CD4-positive, alpha-beta T cell treated with Interferon alpha-2 for 1 hour (primary cell): ENCODE measurements at regions not wholly inside any gene's neighbourhood (a gene's known extent, or its start where the extent isn't known, plus 50 kb on each side); places are given as distances from the start of the nearest gene placed in this dataset.
"Not testable (repeated sequence)": the region's sequence is repeated elsewhere in the genome, so short reads cannot be mapped to it uniquely, and the experiment has no call there.

Experiments
- DNase-seq, 2 donors: peaks; one replicate each; pipeline ENCODE4 v3.0.0-alpha.2; 2020 to 2022

GRCh38 chr13:87736849-87737385, 65.7 kb downstream of the SLITRK5 start:
- DNase-seq = no peak

GRCh38 chr13:87754097-87754496, 82.9 kb downstream of the SLITRK5 start:
- no peak for DNase-seq

GRCh38 chr13:87769445-87769844, 98.3 kb downstream of the SLITRK5 start:
- DNase-seq = no peak

- DNase-seq = no peak
Measured at GRCh38 chr13:87777387-87777786, 106.2 kb downstream of the SLITRK5 start.

- DNase-seq = no peak
Measured at GRCh38 chr13:87778128-87778527, 107.0 kb downstream of the SLITRK5 start.

- no peak for DNase-seq
Measured at GRCh38 chr13:87779426-87779825, 108.3 kb downstream of the SLITRK5 start.

GRCh38 chr13:87783366-87783765, 112.2 kb downstream of the SLITRK5 start:
- no peak for DNase-seq

GRCh38 chr13:87788363-87788762, 117.2 kb downstream of the SLITRK5 start:
- DNase-seq = no peak

- no peak for DNase-seq
Measured at GRCh38 chr13:87792878-87793277, 121.7 kb downstream of the SLITRK5 start.

- DNase-seq = no peak
Measured at GRCh38 chr13:87798536-87798935, 127.4 kb downstream of the SLITRK5 start.

- DNase-seq = no peak
Measured at GRCh38 chr13:87810391-87810801, 139.2 kb downstream of the SLITRK5 start.

GRCh38 chr13:87810920-87811344, 139.8 kb downstream of the SLITRK5 start:
- DNase-seq = no peak

GRCh38 chr13:87814403-87814802, 143.2 kb downstream of the SLITRK5 start:
- DNase-seq = no peak

GRCh38 chr13:87820241-87820640, 149.1 kb downstream of the SLITRK5 start:
- no peak for DNase-seq

- DNase-seq = no peak
Measured at GRCh38 chr13:87821512-87821911, 150.3 kb downstream of the SLITRK5 start.

- DNase-seq = not testable (repeated sequence)
Measured at GRCh38 chr13:87826301-87826700, 155.1 kb downstream of the SLITRK5 start.

GRCh38 chr13:87827479-87827878, 156.3 kb downstream of the SLITRK5 start:
- DNase-seq = no peak

- DNase-seq = no peak
Measured at GRCh38 chr13:87837522-87837921, 166.4 kb downstream of the SLITRK5 start.

GRCh38 chr13:87837946-87838345, 166.8 kb downstream of the SLITRK5 start:
- DNase-seq = no peak

- no peak for DNase-seq
Measured at GRCh38 chr13:87851410-87851809, 180.2 kb downstream of the SLITRK5 start.

- DNase-seq = no peak
Measured at GRCh38 chr13:87855553-87855952, 184.4 kb downstream of the SLITRK5 start.

- no peak for DNase-seq
Measured at GRCh38 chr13:87859261-87859660, 188.1 kb downstream of the SLITRK5 start.

- DNase-seq = no peak
Measured at GRCh38 chr13:87867426-87867825, 196.3 kb downstream of the SLITRK5 start.

GRCh38 chr13:87868731-87869130, 197.6 kb downstream of the SLITRK5 start:
- no peak for DNase-seq

- DNase-seq = no peak
Measured at GRCh38 chr13:87872813-87873212, 201.6 kb downstream of the SLITRK5 start.

GRCh38 chr13:87877477-87877876, 206.3 kb downstream of the SLITRK5 start:
- no peak for DNase-seq
